Fibroblast of pulmonary artery (primary cell): ENCODE measurements at regions not wholly inside any gene's neighbourhood (a gene's known extent, or its start where the extent isn't known, plus 50 kb on each side); places are given as distances from the start of the nearest gene placed in this dataset.

Experiments
- DNase-seq: peaks from one replicate; pipeline ENCODE4 v3.0.0-alpha.2; 2010; ENCODE audit warnings: low read depth
- H3K4me3 ChIP-seq: replicated peaks from 2 replicates; pipeline ENCODE4 v1.5.1; 2011; ENCODE audit warnings: low read depth, mild to moderate bottlenecking, control low read depth, low read length, moderate library complexity
- TF ChIP-seq, protein P1 (sequence below): IDR thresholded peaks from 2 replicates; pipeline ENCODE4 v1.5.1; 2011; ENCODE audit warnings: mild to moderate bottlenecking, control low read depth, low read length, inconsistent platforms; ENCODE audit errors: missing control alignments

DNA sequence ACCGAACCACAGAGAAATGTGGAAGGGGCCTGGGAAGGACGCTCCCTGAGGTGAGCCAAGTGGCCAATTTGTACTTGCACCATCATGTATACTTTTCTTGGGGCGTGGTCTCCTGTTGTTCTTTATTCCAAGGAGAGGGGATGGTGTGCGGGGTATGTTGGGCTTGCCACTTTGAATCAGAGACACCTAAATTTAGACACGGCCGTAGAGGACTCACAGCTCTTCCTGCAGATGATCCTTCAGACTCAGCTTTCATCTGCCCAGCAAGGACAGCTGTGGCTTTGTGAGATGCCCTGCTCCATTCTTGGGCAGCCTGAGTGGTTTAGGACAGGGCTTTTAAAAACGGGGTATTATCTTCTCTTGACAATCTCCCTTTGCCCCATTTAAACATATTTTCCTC lies 473.2 kb downstream of the REEP3 start:
- no peak overlapping the region for H3K4me3 ChIP-seq
- TF ChIP-seq, protein P1, sequence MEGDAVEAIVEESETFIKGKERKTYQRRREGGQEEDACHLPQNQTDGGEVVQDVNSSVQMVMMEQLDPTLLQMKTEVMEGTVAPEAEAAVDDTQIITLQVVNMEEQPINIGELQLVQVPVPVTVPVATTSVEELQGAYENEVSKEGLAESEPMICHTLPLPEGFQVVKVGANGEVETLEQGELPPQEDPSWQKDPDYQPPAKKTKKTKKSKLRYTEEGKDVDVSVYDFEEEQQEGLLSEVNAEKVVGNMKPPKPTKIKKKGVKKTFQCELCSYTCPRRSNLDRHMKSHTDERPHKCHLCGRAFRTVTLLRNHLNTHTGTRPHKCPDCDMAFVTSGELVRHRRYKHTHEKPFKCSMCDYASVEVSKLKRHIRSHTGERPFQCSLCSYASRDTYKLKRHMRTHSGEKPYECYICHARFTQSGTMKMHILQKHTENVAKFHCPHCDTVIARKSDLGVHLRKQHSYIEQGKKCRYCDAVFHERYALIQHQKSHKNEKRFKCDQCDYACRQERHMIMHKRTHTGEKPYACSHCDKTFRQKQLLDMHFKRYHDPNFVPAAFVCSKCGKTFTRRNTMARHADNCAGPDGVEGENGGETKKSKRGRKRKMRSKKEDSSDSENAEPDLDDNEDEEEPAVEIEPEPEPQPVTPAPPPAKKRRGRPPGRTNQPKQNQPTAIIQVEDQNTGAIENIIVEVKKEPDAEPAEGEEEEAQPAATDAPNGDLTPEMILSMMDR: no peak
- no peak for DNase-seq

DNA sequence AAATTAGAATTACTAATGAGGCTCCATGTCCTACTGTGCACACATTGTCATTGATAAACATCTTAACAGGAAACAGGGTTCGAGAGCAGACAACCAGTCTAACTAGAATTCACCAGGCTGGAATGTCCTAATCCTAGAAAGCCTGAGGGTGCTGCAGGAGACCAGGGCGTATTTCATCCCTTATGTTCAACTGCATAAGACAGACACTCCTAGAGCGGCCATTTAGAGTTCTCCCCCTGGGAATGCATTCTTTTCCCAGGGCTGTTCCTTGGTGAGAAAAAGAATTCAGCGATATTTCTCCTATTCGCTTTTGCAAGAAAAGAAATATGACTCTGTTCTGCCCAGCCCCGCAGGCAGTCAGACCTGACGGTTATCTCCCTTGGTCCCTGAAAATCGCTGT lies 486.0 kb downstream of the REEP3 start:
- TF ChIP-seq, protein P1: no peak
- DNase-seq: no peak
- no peak overlapping the region for H3K4me3 ChIP-seq

DNA sequence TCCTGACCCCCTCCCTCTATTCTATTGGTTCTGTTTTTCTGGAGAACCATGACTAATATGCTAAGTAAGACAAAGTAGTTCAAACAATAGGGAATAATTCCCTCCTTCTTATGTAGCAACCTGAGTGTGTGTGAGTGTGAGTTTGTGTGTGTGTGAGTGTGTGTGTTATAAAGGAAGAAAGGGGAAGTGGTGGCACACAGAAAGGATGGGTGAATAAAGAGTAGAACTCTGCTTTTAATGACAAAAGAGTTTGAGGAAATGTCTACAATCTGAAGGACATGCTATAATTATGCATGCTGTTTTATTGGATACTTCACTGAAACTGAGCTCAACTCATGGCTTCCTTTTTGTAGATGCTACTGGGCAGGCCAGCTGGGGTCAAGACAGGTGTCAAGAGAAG lies 489.5 kb downstream of the REEP3 start:
- TF ChIP-seq, protein P1: no peak
- H3K4me3 ChIP-seq: no peak overlapping the region
- DNase-seq: no peak

DNA sequence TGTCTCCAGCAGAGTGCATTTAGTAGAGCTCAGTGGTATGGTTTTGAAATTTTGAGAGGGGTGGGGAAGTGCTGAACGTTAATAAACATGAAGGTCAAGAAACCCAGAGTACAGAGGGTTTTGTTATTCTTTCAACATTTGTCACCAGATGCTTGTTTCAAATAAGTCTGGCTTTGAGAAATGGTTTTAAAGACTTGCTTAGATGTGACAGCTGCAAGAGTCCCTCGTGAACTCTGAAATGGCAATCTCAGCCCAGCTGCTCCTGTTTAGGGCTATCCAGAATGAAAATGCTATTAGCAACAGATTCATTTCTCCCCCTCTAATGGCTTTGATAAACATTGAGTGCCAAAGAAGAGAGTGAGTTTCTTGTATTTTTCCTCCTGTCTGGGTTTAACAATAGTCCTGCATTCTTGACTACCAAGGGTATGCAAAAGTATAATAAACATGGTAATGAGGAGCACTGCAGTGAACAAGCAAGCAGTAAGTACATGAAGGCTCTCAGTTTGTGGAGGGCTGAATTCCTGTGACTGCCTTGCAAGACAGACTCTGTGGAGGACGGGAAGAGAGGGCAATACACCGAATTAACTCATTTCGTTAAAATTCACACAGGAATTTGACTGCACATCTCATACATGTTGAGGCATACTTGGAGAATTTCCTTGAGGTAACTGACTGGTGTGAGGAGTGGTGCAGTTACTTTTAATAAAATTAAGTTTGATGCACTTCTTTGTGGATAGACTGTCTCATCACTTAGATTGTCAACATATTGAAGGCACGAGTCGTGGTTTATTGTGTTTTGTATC lies 490.9 kb downstream of the REEP3 start:
- no peak for DNase-seq
- TF ChIP-seq, protein P1: no peak
- no peak overlapping the region for H3K4me3 ChIP-seq

DNA sequence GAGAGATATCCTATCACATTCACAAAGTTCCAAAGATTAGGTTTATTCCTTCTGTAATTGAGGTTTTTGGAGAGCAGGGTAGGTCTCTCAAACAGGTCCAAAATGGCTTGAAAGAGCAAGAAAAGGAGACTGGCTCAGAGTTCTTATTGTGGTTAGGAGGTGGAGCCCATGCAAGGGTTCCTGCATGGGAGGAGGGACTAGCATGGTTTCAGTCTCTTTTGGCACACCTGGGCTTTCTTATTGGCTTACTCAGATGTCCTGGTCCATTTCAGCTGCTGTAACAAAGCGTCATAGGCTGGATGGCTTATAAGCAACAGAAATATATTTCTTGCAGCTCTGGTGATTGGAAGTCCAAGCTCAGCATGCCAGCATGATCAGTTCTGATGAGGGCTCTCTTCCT lies 493.1 kb downstream of the REEP3 start:
- DNase-seq: no peak
- TF ChIP-seq, protein P1: no peak
- H3K4me3 ChIP-seq: no peak overlapping the region

DNA sequence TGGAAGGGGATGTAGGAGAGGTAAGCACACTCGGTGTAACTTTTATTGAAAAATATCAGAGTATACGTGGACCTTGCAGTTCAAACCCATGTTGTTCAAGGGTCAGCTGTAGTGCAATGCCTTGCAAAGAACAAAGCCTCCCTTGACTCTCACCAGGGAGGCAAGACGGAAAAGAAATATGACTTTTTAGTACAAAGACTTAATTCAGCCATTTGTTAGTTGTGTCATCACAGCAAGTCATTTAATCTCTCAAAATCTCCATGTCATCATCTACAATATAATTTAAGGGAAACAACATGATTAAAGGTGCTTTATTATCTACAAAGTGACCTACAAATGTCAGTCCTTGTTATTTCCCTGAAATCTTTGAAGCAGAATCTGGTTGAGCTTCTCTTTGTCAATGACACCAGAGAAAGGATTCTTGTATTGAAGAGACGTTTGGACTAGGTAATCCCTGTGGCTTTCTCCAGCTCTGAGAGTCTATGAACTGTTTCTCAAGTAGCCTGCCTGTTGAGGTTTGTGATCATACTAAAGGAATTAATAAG lies 502.8 kb downstream of the REEP3 start:
- no peak overlapping the region for H3K4me3 ChIP-seq
- TF ChIP-seq, protein P1: no peak
- no peak for DNase-seq

DNA sequence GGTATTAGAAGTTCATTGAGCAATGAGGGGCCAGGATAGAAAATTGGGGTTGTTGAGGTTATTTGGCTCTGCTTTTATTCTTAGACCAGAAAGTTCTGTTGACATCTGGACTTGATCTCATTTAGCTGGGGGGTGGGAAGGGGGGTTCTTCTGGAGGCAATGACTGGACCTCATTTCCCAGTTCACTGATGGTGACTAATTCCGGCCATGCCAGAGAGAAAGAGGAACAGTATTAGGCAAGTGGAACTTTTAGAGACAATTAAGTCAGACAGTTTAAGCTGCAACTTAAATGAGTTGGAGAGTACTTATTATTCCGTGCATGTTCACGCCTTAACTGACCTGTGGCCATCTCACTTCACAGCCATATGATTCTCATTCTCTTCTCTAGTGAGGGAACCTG lies 512.5 kb downstream of the REEP3 start:
- TF ChIP-seq, protein P1: no peak
- no peak overlapping the region for H3K4me3 ChIP-seq
- no peak for DNase-seq
